SU-DHL-6 (cell line): ENCODE measurements at regions not wholly inside any gene's neighbourhood (a gene's known extent, or its start where the extent isn't known, plus 50 kb on each side); places are given as distances from the start of the nearest gene placed in this dataset.

Experiments
- H2AFZ ChIP-seq: fragments of 200-600 bp; sonication (generic); 2 replicates; pipeline ENCODE4 v1.6.1; 2014; ENCODE audit warnings: low read depth, mild to moderate bottlenecking, moderate library complexity, mixed read lengths, antibody characterized with exemption, low read length; ENCODE audit not compliant: severe bottlenecking
- H3F3A ChIP-seq: fragments of 200-600 bp; shearing (Covaris generic); 2 replicates; pipeline ENCODE4 v1.6.0; 2016; ENCODE audit warnings: antibody characterized with exemption, mild to moderate bottlenecking; ENCODE audit not compliant: insufficient read depth
- H3K27ac ChIP-seq: fragments of 200-600 bp; sonication (generic); 2 replicates; pipeline ENCODE4 v1.5.1; 2016; ENCODE audit warnings: low read depth, mild to moderate bottlenecking, low read length, moderate library complexity, mixed read lengths
- H3K27me3 ChIP-seq: fragments of 200-600 bp; sonication (generic), shearing (Covaris generic); 2 replicates; pipeline ENCODE4 v1.6.0; 2014; ENCODE audit warnings: mild to moderate bottlenecking, low read length
- H3K36me3 ChIP-seq: fragments of 200-600 bp; sonication (generic); 2 replicates; pipeline ENCODE4 v1.6.1; 2014; ENCODE audit warnings: mild to moderate bottlenecking, low read length, mixed read lengths
- H3K4me2 ChIP-seq: fragments of 300-600, 200-600 bp; shearing (Covaris generic), sonication (generic); 2 replicates; pipeline ENCODE4 v1.6.0; 2014; ENCODE audit warnings: low read length, low read depth, mild to moderate bottlenecking; ENCODE audit not compliant: poor library complexity, severe bottlenecking
- H3K4me3 ChIP-seq: fragments of 200-600 bp; sonication (generic); 2 replicates; pipeline ENCODE4 v1.5.1; 2014; ENCODE audit warnings: antibody characterized with exemption, low read length, mild to moderate bottlenecking, mixed read lengths; ENCODE audit not compliant: insufficient read depth, poor library complexity, severe bottlenecking
- H3K79me2 ChIP-seq: fragments of 200-600 bp; sonication (generic); 2 replicates; pipeline ENCODE4 v1.6.1; 2014; ENCODE audit warnings: mild to moderate bottlenecking, low read length, moderate library complexity; ENCODE audit not compliant: insufficient read depth
- H3K9ac ChIP-seq: fragments of 200-600 bp; sonication (generic); 2 replicates; pipeline ENCODE4 v1.7.0; 2014; ENCODE audit warnings: mild to moderate bottlenecking, low read length
- H3K9me2 ChIP-seq: fragments of 200-600 bp; sonication (generic); replicated peaks from 2 replicates; pipeline ENCODE4 v1.6.1; 2014; ENCODE audit warnings: low read length; ENCODE audit not compliant: insufficient read depth
- H3K9me3 ChIP-seq: fragments of 200-600 bp; sonication (generic); 2 replicates; pipeline ENCODE4 v1.6.1; 2014; ENCODE audit warnings: low read length, mixed read lengths; ENCODE audit not compliant: insufficient read depth
- H4K20me1 ChIP-seq: fragments of 200-600 bp; sonication (generic); 2 replicates; pipeline ENCODE4 v1.6.1; 2014; ENCODE audit warnings: low read depth, mild to moderate bottlenecking, antibody characterized with exemption, low read length, moderate library complexity, mixed read lengths
- EZH2phosphoT487 ChIP-seq: fragments of 200-600 bp; sonication (generic), shearing (Covaris generic); conservative IDR thresholded peaks from 2 replicates; pipeline ENCODE4 v1.6.1; 2018; ENCODE audit warnings: mild to moderate bottlenecking, antibody characterized with exemption, low read length, moderate library complexity, mixed read lengths
- TF ChIP-seq, protein P1 (sequence below): fragments of 200-600 bp; sonication (generic); IDR thresholded peaks from one replicate; pipeline ENCODE4 v1.5.1; 2017; ENCODE audit warnings: antibody characterized with exemption, mild to moderate bottlenecking, low read length, moderate library complexity; ENCODE audit not compliant: insufficient read depth, poor library complexity, severe bottlenecking

DNA sequence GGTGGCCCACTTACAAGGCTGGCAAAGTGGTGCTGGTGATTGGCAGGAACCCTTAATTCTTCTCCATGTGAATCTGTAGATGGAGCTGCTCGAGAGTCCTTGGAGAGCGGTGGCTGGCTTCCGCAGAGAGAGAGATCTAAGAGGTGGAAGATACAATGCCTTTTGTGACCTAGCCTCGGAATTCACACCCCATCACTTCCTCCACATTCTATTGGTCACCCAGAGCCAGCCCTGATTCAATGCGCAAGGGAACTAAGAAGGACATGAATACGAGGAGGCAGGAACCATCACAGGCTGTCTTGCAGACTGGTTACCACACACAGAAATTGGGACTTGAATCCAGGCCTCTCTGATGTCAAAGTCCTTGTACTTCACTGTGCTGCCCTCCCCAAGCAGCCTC lies 128.9 kb upstream of the PROKR2 start:
- Histone ChIP-seq H2AFZ (no peak overlapping the region), H3K4me3 (no peak overlapping the region), H3K79me2 (no peaks in the 10 kb centered on the region), H3K36me3 (no peaks in the 10 kb centered on the region), H3K4me2 (no peak overlapping the region), H3F3A (no peaks in the 10 kb centered on the region), H3K27me3 (no peaks in the 10 kb centered on the region), H4K20me1 (no peaks in the 10 kb centered on the region), H3K27ac (no peak overlapping the region), H3K9me3 (no peaks in the 10 kb centered on the region), H3K9ac (no peak overlapping the region), H3K9me2 (no peaks in the 10 kb centered on the region)
- TF ChIP-seq, protein P1, sequence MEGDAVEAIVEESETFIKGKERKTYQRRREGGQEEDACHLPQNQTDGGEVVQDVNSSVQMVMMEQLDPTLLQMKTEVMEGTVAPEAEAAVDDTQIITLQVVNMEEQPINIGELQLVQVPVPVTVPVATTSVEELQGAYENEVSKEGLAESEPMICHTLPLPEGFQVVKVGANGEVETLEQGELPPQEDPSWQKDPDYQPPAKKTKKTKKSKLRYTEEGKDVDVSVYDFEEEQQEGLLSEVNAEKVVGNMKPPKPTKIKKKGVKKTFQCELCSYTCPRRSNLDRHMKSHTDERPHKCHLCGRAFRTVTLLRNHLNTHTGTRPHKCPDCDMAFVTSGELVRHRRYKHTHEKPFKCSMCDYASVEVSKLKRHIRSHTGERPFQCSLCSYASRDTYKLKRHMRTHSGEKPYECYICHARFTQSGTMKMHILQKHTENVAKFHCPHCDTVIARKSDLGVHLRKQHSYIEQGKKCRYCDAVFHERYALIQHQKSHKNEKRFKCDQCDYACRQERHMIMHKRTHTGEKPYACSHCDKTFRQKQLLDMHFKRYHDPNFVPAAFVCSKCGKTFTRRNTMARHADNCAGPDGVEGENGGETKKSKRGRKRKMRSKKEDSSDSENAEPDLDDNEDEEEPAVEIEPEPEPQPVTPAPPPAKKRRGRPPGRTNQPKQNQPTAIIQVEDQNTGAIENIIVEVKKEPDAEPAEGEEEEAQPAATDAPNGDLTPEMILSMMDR, result no peak
- TF ChIP-seq EZH2phosphoT487, result no peak

DNA sequence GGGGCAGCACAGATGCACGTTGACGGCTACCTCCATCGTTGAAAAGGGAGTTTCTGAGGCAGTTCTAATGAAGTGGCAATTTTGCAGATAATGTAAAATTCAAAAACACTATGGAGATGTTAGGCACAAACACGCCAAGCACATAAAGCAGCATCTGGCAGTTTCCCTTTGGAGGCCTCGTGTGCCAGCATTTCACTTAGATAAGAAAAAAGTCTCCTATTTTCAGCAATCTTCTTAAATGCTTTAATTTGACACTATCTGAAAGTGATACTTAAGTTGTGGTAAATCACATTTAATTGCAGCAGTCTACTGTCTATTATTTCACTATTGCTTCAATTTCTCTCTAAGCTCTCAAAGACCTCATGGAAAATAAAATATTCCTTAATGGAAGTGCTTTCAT lies 125.3 kb upstream of the PROKR2 start:
- Histone ChIP-seq H3K9ac (no peak overlapping the region), H3K9me2 (no peaks in the 10 kb centered on the region), H3K27ac (no peak overlapping the region), H3K79me2 (no peaks in the 10 kb centered on the region), H3K4me3 (no peak overlapping the region), H3K9me3 (no peaks in the 10 kb centered on the region), H2AFZ (no peak overlapping the region), H3F3A (no peaks in the 10 kb centered on the region), H4K20me1 (no peaks in the 10 kb centered on the region), H3K4me2 (no peak overlapping the region), H3K36me3 (no peaks in the 10 kb centered on the region), H3K27me3 (no peaks in the 10 kb centered on the region)
- TF ChIP-seq, protein P1, result no peak
- TF ChIP-seq EZH2phosphoT487, result no peak

DNA sequence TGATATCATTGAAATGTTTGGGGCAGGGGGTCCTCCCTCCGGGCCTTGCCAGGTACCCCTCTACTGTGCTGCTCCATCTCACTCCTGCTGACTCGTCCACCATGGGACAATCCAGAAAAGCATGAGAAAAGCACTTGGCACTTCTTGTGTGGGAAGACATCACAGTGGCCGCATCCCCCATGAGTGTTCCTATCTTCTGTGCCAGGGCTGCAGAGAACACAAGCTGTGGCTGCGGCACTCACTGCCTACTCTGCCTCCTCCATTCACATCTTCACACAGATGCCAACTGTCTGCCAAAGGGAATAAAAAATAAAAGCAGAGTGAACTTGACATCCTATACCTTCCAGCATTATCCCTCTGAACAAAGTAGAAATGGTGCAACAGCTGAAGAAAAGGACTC lies 117.4 kb upstream of the PROKR2 start:
- H3K9ac ChIP-seq, result no peak overlapping the region
- H3F3A ChIP-seq, result no peaks in the 10 kb centered on the region
- H2AFZ ChIP-seq, result no peak overlapping the region
- no peaks in the 10 kb centered on the region for H3K9me2 ChIP-seq
- no peaks in the 10 kb centered on the region for H3K79me2 ChIP-seq
- H3K4me2 ChIP-seq, result no peak overlapping the region
- TF ChIP-seq, protein P1, result no peak
- no peak for TF ChIP-seq EZH2phosphoT487
- H4K20me1 ChIP-seq, result no peaks in the 10 kb centered on the region
- H3K36me3 ChIP-seq, result no peaks in the 10 kb centered on the region
- no peak overlapping the region for H3K27ac ChIP-seq
- H3K9me3 ChIP-seq, result no peaks in the 10 kb centered on the region
- H3K27me3 ChIP-seq, result 0 out of 2 replicates have a peak, but pooled peaks cover 4% of the 10 kb centered on the region
- H3K4me3 ChIP-seq, result no peak overlapping the region
